Calu3 (cell line): ENCODE measurements at regions not wholly inside any gene's neighbourhood (a gene's known extent, or its start where the extent isn't known, plus 50 kb on each side); places are given as distances from the start of the nearest gene placed in this dataset.

Experiments
- BruUV-seq: library from RNA; stranded (reverse); fragments of 400-500 nt; replicated peaks from 2 replicates; lab custom pipeline; 2021; lab: Mats Ljungman, UMichigan
- CTCF ChIA-PET: fragments of 300-600 bp; sonication (Branson Sonifier 250); formaldehyde crosslinking; loops from one replicate; lab custom pipeline; 2022; ENCODE audit warnings: antibody characterized with exemption; lab: Charles Lee
- DNase-seq: peaks from one replicate; pipeline ENCODE4 v3.0.0; 2022
- H3K27ac Mint-ChIP-seq: one replicate; pipeline ENCODE4 v1.8.0; 2022; ENCODE audit warnings: mixed read lengths; ENCODE audit not compliant: unreplicated experiment
- H3K27me3 Mint-ChIP-seq: one replicate; pipeline ENCODE4 v1.8.0; 2022; ENCODE audit warnings: mixed read lengths; ENCODE audit not compliant: unreplicated experiment
- H3K36me3 Mint-ChIP-seq: one replicate; pipeline ENCODE4 v1.8.0; 2022; ENCODE audit warnings: mild to moderate bottlenecking, moderate library complexity, mixed read lengths; ENCODE audit not compliant: insufficient read depth, unreplicated experiment
- H3K4me1 Mint-ChIP-seq: one replicate; pipeline ENCODE4 v1.8.0; 2022; ENCODE audit warnings: mild to moderate bottlenecking, low read depth, mixed read lengths; ENCODE audit not compliant: unreplicated experiment
- H3K4me3 Mint-ChIP-seq: one replicate; pipeline ENCODE4 v1.8.0; 2022; ENCODE audit warnings: mild to moderate bottlenecking, low read depth, moderate library complexity, mixed read lengths; ENCODE audit not compliant: unreplicated experiment
- H3K9me3 Mint-ChIP-seq: one replicate; pipeline ENCODE4 v1.8.0; 2022; ENCODE audit warnings: low read depth, mixed read lengths; ENCODE audit not compliant: unreplicated experiment
- intact Hi-C: fragments of 100-400 bp; cut with micrococcal nuclease; formaldehyde crosslinking; loops from one replicate; pipeline ENCODE4 v1.10.0; 2022; ENCODE audit not compliant: unreplicated experiment
- TF ChIP-seq, protein P1 (sequence below): fragments of 200-600 bp; IDR thresholded peaks from one replicate; pipeline ENCODE4 v1.8.0; 2022; ENCODE audit warnings: antibody characterized with exemption; ENCODE audit not compliant: unreplicated experiment

DNA sequence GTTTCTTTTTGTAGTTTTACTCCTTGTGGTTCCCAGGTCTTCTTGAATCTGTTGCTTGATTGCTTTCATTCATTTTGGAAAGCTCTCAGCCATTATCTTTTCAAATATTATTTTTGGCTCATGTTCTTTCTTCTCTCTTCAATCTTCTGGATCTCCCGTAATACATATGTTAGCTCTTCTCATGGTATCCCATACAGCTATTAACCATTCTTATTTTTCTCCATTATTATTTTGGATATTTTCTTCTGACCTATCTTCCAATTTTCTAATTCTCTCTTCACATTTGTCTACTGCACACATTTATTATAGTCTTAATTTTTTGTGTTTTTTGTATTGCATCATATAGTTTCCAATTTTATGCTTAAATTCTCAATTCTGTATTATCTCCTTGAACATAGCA, 123.9 kb upstream of the ARID2 start:
- Mint-ChIP-seq H3K36me3 (no peaks in the 10 kb centered on the region), H3K4me1 (no peaks in the 10 kb centered on the region), H3K4me3 (no peak overlapping the region), H3K27ac (no peak overlapping the region), H3K9me3 (peaks cover 5% of the 10 kb centered on the region), H3K27me3 (no peaks in the 10 kb centered on the region)
- no TSS peak for BruUV-seq
- TF ChIP-seq, protein P1, sequence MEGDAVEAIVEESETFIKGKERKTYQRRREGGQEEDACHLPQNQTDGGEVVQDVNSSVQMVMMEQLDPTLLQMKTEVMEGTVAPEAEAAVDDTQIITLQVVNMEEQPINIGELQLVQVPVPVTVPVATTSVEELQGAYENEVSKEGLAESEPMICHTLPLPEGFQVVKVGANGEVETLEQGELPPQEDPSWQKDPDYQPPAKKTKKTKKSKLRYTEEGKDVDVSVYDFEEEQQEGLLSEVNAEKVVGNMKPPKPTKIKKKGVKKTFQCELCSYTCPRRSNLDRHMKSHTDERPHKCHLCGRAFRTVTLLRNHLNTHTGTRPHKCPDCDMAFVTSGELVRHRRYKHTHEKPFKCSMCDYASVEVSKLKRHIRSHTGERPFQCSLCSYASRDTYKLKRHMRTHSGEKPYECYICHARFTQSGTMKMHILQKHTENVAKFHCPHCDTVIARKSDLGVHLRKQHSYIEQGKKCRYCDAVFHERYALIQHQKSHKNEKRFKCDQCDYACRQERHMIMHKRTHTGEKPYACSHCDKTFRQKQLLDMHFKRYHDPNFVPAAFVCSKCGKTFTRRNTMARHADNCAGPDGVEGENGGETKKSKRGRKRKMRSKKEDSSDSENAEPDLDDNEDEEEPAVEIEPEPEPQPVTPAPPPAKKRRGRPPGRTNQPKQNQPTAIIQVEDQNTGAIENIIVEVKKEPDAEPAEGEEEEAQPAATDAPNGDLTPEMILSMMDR, result no peak
- DNase-seq, result no peak
- intact Hi-C loops, result no loop called here
- CTCF ChIA-PET, result no interaction called here

- H3K9me3 Mint-ChIP-seq, result no peaks in the 10 kb centered on the region
- intact Hi-C loops, result no loop called here
- no peak for DNase-seq
- H3K4me3 Mint-ChIP-seq, result no peak overlapping the region
- TF ChIP-seq, protein P1, result no peak
- no peaks in the 10 kb centered on the region for H3K27me3 Mint-ChIP-seq
- CTCF ChIA-PET, result no interaction called here
- H3K27ac Mint-ChIP-seq, result no peak overlapping the region
- no TSS peak for BruUV-seq
- H3K4me1 Mint-ChIP-seq, result peaks cover 14% of the 10 kb centered on the region
- no peaks in the 10 kb centered on the region for H3K36me3 Mint-ChIP-seq
Measured at GRCh38 chr12:45611061-45611460, 118.4 kb upstream of the ARID2 start.

DNA sequence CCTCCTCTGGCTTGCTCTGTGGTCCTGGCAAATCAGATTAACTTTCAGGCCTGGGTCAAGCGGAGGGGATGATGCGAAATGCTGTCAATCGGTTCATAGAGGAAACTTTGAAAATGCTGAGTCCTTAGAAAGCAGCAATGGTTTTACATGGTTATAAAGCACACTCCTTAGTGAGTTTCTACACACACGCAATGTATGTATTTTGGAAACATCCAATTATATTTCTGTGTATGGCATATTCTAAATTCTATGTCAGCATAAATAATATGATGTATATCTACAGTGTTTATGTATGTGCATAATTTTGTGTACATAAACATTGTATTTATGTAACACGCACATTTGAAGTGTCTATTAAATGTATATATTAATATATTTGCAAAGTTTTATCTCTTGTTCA, 118.0 kb upstream of the ARID2 start:
- Mint-ChIP-seq H3K9me3 (no peaks in the 10 kb centered on the region), H3K4me3 (no peak overlapping the region), H3K27me3 (no peaks in the 10 kb centered on the region), H3K36me3 (no peaks in the 10 kb centered on the region), H3K27ac (no peak overlapping the region), H3K4me1 (peaks cover 15% of the 10 kb centered on the region)
- TF ChIP-seq, protein P1, result no peak
- CTCF ChIA-PET, result no interaction called here
- no TSS peak for BruUV-seq
- intact Hi-C loops, result no loop called here
- DNase-seq, result no peak

DNA sequence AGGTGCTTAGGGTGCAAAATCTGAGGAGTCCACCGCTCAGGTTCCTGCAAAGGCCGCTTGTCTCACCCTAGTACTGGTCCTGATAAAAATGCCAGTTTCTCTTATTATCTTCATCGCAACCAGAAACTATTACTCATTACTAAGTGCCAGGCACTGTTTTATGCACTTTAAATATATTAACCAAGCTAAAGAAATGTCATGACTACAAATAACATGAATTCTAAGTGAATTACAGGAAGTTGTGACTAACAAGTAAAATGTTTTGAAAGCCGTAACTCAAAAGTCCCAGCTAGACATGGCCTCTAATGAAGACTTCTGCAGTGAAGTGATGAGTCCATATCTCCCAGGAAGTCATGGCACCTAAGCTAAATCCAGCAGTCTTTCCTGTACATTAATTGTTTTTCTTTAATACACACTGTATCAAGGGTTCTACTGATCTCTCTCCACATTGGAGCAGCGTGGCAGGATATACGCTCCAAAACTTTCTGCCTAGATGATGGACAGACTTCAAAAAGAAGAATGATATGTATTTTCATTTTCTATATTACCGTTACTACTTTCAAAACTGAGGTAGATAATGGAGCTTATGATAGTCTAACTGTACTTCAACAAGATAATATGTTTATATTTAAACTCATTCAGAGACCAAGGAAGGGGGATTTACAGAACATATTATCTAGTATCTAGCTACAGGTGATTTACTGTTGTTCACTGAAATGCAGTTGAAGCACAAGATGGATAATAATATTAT, 117.3 kb upstream of the ARID2 start:
- no peaks in the 10 kb centered on the region for H3K27me3 Mint-ChIP-seq
- no peaks in the 10 kb centered on the region for H3K36me3 Mint-ChIP-seq
- intact Hi-C loops, result no loop called here
- TF ChIP-seq, protein P1, result no peak
- H3K4me3 Mint-ChIP-seq, result no peak overlapping the region
- H3K27ac Mint-ChIP-seq, result no peak overlapping the region
- DNase-seq, result no peak
- CTCF ChIA-PET, result no interaction called here
- no peaks in the 10 kb centered on the region for H3K9me3 Mint-ChIP-seq
- no TSS peak for BruUV-seq
- H3K4me1 Mint-ChIP-seq, result peaks cover 15% of the 10 kb centered on the region
